GM23338 (cell line): ENCODE measurements at regions not wholly inside any gene's neighbourhood (a gene's known extent, or its start where the extent isn't known, plus 50 kb on each side); places are given as distances from the start of the nearest gene placed in this dataset.

Experiments
- ATAC-seq: fragments of 200-7000 bp; cut with Tn5 transposase; 3 replicates; pipeline ENCODE4 v1.9.1; 2020
- DNase-seq: peaks from one replicate; pipeline ENCODE4 v3.0.0-alpha.2; 2015; ENCODE audit warnings: low spot score
- H2AFZ ChIP-seq: fragments of 200-600 bp; sonication (generic); 2 replicates; pipeline ENCODE4 v1.8.0; 2016; ENCODE audit warnings: antibody characterized with exemption, mild to moderate bottlenecking, moderate library complexity
- H3F3A ChIP-seq: fragments of 200-600 bp; sonication (generic); replicated peaks from 2 replicates; pipeline ENCODE4 v1.8.0; 2017; ENCODE audit warnings: antibody characterized with exemption, mixed run types, low read depth
- H3K27ac ChIP-seq: fragments of 200-600 bp; sonication (generic); 2 replicates; pipeline ENCODE4 v1.6.1; 2016; ENCODE audit warnings: low read depth
- H3K27me3 ChIP-seq: fragments of 200-600 bp; sonication (generic); 2 replicates; pipeline ENCODE4 v1.8.0; 2016; ENCODE audit warnings: mild to moderate bottlenecking, mixed run types, moderate library complexity; ENCODE audit not compliant: insufficient read depth
- H3K36me3 ChIP-seq: fragments of 200-600 bp; sonication (generic); 2 replicates; pipeline ENCODE4 v1.8.0; 2016; ENCODE audit warnings: mild to moderate bottlenecking; ENCODE audit not compliant: insufficient read depth
- H3K4me1 ChIP-seq: fragments of 200-600 bp; sonication (generic); 2 replicates; pipeline ENCODE4 v1.8.0; 2016; ENCODE audit warnings: mild to moderate bottlenecking, moderate library complexity; ENCODE audit not compliant: insufficient read depth
- H3K4me2 ChIP-seq: fragments of 200-600 bp; sonication (generic); 2 replicates; pipeline ENCODE4 v1.7.1; 2017; ENCODE audit warnings: mixed run types
- H3K4me3 ChIP-seq: fragments of 200-600 bp; sonication (generic); 2 replicates; pipeline ENCODE4 v1.6.1; 2016; ENCODE audit warnings: mixed run types
- H3K79me2 ChIP-seq: fragments of 200-600 bp; sonication (generic); replicated peaks from 2 replicates; pipeline ENCODE4 v1.8.0; 2017; ENCODE audit warnings: mild to moderate bottlenecking; ENCODE audit not compliant: insufficient read depth
- H3K9me2 ChIP-seq: fragments of 200-600 bp; sonication (generic); 2 replicates; pipeline ENCODE4 v1.8.0; 2017; ENCODE audit not compliant: insufficient read depth
- H4K20me1 ChIP-seq: fragments of 200-600 bp; sonication (generic); replicated peaks from 2 replicates; pipeline ENCODE4 v1.8.0; 2017; ENCODE audit warnings: mild to moderate bottlenecking; ENCODE audit not compliant: insufficient read depth
- H3K27ac Mint-ChIP-seq: 2 replicates; pipeline ENCODE4 v1.8.0; 2020; ENCODE audit warnings: inconsistent platforms, mild to moderate bottlenecking, moderate library complexity, mixed read lengths
- H3K27me3 Mint-ChIP-seq: 3 replicates; pipeline ENCODE4 v1.8.0; 2022; ENCODE audit warnings: low read depth, mild to moderate bottlenecking, moderate library complexity, mixed read lengths, inconsistent platforms; ENCODE audit not compliant: insufficient read depth, poor library complexity
- H3K36me3 Mint-ChIP-seq: 3 replicates; pipeline ENCODE4 v1.8.0; 2021; ENCODE audit warnings: low read depth, mild to moderate bottlenecking, inconsistent platforms, moderate library complexity, mixed read lengths
- H3K4me1 Mint-ChIP-seq: 3 replicates; pipeline ENCODE4 v1.8.0; 2020; ENCODE audit warnings: mild to moderate bottlenecking, inconsistent platforms, mixed read lengths
- H3K4me3 Mint-ChIP-seq: 3 replicates; pipeline ENCODE4 v1.8.0; 2021; ENCODE audit warnings: moderate library complexity, mild to moderate bottlenecking, inconsistent platforms, mixed read lengths
- H3K9me3 Mint-ChIP-seq: 3 replicates; pipeline ENCODE4 v1.8.0; 2020; ENCODE audit warnings: moderate library complexity, mild to moderate bottlenecking, inconsistent platforms, mixed read lengths
- CREB1 ChIP-seq: fragments of 250-450 bp; sonication (Bioruptor Pico); IDR thresholded peaks from 2 replicates; pipeline ENCODE4 v1.5.0; 2020; ENCODE audit warnings: low read depth, mild to moderate bottlenecking, moderate library complexity
- CTCF ChIP-seq, 2 experiments: fragments of 200-600 bp in 1 of 2; sonication (generic) in 1 of 2; conservative IDR thresholded peaks; 2 replicates each; pipeline versions ENCODE4 v1.5.1 to v1.6.1; 2016 to 2017; ENCODE audit warnings: antibody characterized with exemption in 2 of 2, low read depth in 2 of 2, mild to moderate bottlenecking in 2 of 2, moderate library complexity in 1 of 2
- ETS1 ChIP-seq: IDR thresholded peaks from 2 replicates; pipeline ENCODE4 v1.6.1; 2016; ENCODE audit warnings: antibody characterized with exemption
- EZH2 ChIP-seq: fragments of 200-600 bp; sonication (generic); IDR thresholded peaks from one replicate; pipeline ENCODE4 v1.8.0; 2017; ENCODE audit warnings: antibody characterized with exemption, mild to moderate bottlenecking, low read depth; ENCODE audit not compliant: unreplicated experiment
- EZH2phosphoT487 ChIP-seq: fragments of 200-600 bp; sonication (generic); IDR thresholded peaks from one replicate; pipeline ENCODE4 v1.8.1; 2018; ENCODE audit warnings: antibody characterized with exemption; ENCODE audit not compliant: unreplicated experiment
- JUNB ChIP-seq: IDR thresholded peaks from one replicate; pipeline ENCODE4 v1.6.1; 2016; ENCODE audit warnings: antibody characterized with exemption; ENCODE audit not compliant: unreplicated experiment
- NANOG ChIP-seq: IDR thresholded peaks from 2 replicates; pipeline ENCODE4 v1.6.1; 2016; ENCODE audit warnings: antibody characterized with exemption, borderline replicate concordance
- POLR2AphosphoS5 ChIP-seq: IDR thresholded peaks from 2 replicates; pipeline ENCODE4 v1.6.1; 2016; ENCODE audit warnings: antibody characterized with exemption, low read depth
- REST ChIP-seq: IDR thresholded peaks from one replicate; pipeline ENCODE4 v1.6.1; 2018; ENCODE audit warnings: antibody characterized with exemption; ENCODE audit not compliant: unreplicated experiment
- STAT1 ChIP-seq: IDR thresholded peaks from one replicate; pipeline ENCODE4 v1.6.1; 2016; ENCODE audit warnings: antibody characterized with exemption; ENCODE audit not compliant: unreplicated experiment
- ZNF114 ChIP-seq: fragments of 250-450 bp; sonication (Bioruptor Pico); IDR thresholded peaks from 2 replicates; pipeline ENCODE4 v1.5.0; 2020; ENCODE audit warnings: mild to moderate bottlenecking, moderate library complexity
- ZNF462 ChIP-seq: fragments of 250-450 bp; sonication (Bioruptor Pico); IDR thresholded peaks from 2 replicates; pipeline ENCODE4 v1.5.0; 2020; ENCODE audit warnings: mild to moderate bottlenecking, moderate library complexity

- H3K4me3 ChIP-seq: no peak overlapping the region
- no peaks in the 10 kb centered on the region for H3K27me3 ChIP-seq
- no peaks in the 10 kb centered on the region for H3K79me2 ChIP-seq
- no peak overlapping the region for H2AFZ ChIP-seq
- no peaks in the 10 kb centered on the region for H3F3A ChIP-seq
- DNase-seq (no peak), ATAC-seq (no peak)
- 0 out of 2 replicates have a peak, but pooled peaks cover 3% of the 10 kb centered on the region for H3K9me2 ChIP-seq
- H3K4me1 Mint-ChIP-seq: peaks cover 2% of the 10 kb centered on the region
- peaks cover 3% of the 10 kb centered on the region; the same call in 2 of the 3 replicates for H3K9me3 Mint-ChIP-seq
- no peaks in the 10 kb centered on the region for H3K36me3 ChIP-seq
- H3K4me1 ChIP-seq: no peaks in the 10 kb centered on the region
- no peaks in the 10 kb centered on the region for H4K20me1 ChIP-seq
- no peak overlapping the region for H3K4me2 ChIP-seq
- no peaks in the 10 kb centered on the region for H3K36me3 Mint-ChIP-seq
- H3K4me3 Mint-ChIP-seq: no peak overlapping the region
- no peak overlapping the region for H3K27ac Mint-ChIP-seq
- no peak overlapping the region for H3K27ac ChIP-seq
- no peak for TF ChIP-seq EZH2phosphoT487
- TF ChIP-seq NANOG: no peak
- no peak for TF ChIP-seq ETS1
- no peak for TF ChIP-seq JUNB
- TF ChIP-seq ZNF114 (CRISPR knock-in tag): no peak
- TF ChIP-seq POLR2AphosphoS5: no peak
- TF ChIP-seq EZH2: no peak
- TF ChIP-seq STAT1: no peak
- no peak for TF ChIP-seq ZNF462 (CRISPR knock-in tag)
- no peak for TF ChIP-seq CTCF (conservative IDR thresholded peaks at IDR 0.05; ENCODE audit: low read depth in 2 of 2)
- TF ChIP-seq CREB1 (CRISPR knock-in tag): no peak
- TF ChIP-seq REST: no peak
- peaks cover 2% of the 10 kb centered on the region for H3K27me3 Mint-ChIP-seq
Measured at GRCh38 chr16:82357237-82357636, 187.2 kb upstream of the MPHOSPH6 start.
